ENCODE measurements at regions not wholly inside any gene's neighbourhood (a gene's known extent, or its start where the extent isn't known, plus 50 kb on each side); places are given as distances from the start of the nearest gene placed in this dataset.
"Not testable (repeated sequence)": the region's sequence is repeated elsewhere in the genome, so short reads cannot be mapped to it uniquely, and the experiment has no call there.

DNA sequence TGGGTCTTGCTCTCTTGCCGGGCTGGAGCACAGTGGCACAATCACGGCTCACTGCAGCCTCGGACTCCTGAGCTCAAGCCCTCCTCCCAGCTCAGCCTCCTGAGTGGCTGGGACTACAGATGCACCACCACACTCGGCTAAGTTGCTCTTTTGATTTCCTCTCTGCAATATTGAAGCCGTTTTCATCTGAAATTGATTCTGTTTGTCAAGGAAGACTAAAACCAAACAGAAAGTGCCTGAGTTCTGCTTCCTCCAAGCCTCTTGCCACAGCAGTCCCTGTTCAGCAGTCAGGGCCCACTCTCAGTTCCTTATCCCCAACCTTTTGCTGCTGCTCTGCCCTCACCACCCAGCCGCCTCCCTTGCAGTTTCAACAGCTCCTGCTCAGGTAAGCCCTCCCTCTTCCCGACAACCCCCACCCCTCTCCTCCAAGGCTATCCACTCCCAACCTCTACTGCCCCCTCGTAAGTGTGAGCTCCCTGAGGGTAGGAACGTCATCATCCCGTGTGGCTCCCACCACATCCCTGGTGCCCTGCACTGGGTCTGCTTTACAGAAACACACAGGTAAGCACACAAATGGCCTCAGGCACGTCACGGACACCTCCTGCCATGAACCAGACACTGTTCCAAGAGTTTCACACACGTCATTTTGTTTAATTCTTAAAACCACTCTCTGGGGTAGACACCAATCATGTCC, 70.7 kb upstream of the TAB2 start:
- no peak for DNase-seq

DNA sequence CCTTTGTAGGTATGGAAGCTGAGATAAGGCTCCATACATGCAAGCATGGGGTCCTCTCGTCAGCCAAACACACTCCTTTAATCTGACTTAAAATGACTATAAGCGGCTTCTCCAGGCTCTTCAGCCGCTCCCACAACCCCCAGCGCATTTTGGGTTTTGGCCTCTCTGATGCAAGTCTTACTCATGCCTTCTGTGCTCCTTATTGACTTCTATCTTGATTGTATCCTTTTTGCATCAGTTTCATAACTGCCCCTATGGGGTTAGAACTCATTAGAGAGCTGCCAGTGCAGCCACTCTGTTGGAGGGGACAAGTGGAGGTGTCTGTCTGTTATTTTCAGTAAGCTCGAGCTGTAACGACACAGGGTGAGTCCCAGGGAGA, 70.1 kb upstream of the TAB2 start:
- no peak for DNase-seq

DNA sequence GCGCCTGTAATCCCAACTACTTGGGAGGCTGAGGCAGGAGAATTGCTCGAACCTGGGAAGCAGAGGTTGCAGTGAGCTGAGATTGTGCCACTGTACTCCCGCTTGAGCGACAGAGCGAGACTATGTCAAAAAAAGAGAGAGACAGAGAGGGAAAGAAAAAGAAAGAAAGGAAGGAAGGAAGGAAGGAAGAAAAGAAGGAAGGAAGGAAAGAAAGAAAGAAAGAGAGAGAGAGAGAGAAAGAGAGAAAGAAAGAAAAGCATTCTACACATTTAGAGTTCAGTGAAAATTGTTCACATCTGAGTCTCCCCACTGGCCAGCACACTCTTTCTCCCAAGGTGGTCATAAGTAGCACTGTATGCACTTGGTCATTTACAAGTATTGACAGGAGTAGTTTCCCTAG, 69.2 kb upstream of the TAB2 start:
- DNase-seq, result not testable (repeated sequence)

DNA sequence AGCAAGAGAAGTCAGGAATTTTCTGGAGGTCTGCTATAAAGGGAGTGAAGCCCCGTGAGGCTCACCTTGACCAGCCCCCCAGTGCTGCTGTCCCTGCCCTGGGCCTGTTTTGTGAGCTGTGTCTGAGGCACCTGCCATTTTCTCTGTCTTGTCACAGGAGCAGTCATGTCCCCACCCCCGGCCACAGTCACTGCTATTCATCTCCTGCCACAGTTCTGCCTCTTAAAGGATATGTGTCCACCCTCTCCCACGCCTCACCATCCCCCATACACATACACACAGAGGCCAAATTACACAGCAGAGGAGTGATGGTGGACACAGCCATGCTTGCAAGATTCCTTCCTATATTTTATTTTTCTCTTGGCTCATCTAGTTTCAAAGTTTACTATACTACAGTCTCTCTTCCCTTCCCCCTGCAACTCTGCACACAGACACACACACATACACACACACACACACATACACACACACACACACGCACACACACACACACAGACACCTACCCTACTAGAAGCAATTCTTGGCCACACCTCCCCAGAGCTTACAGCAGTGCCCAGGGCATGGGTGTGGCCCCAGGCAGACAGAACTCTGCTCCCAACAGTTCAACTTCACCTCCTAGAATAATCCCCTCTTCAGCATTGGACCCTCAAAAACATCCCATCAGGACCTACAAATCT, 68.7 kb upstream of the TAB2 start:
- no peak for DNase-seq

DNA sequence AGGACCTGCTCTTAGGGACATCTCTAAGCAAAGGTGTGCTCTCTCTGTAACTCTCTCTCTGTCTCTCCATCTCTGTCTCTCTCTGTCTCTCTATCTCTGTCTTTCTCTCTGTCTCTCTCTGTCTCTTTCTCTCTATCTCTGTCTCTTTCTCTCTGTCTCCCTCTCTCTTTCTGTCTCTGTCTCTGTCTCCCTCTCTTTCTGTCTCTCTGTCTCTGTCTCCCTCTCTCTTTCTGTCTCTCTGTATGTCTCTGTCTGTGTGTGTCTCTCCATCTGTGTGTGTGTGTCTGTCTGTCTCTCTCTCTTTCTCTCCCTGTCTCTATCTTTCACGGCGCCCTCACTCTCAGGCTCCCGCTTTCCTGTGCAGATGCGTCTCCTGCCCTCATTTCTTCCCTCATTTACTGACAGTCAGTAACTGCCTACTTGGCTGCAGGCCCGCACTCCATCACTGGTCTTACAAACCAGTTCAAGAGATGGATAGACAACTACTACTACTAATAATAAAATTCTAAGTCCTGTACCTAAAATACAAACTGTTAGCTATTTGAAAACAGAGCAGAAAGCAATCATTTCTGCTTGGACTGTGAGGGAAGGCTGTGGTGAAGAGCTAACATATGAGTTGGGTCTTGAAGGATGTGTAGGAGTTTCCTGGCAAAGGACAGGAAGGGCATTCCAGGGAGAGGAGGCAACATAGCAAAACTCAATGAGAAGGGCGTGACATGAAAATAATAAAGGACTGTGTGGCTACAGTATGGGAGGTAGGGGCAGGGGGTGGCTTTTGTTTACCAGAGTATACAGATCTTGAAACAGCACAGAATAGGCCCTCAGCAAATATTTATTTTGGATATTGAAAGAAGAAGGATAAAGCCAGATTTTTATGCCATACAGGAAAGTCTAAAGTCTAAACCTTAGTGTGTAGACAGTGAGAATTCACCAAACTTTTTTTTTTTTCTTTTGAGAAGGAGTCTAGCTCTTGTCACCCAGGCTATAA, 67.8 kb upstream of the TAB2 start:
- no peak for DNase-seq

DNA sequence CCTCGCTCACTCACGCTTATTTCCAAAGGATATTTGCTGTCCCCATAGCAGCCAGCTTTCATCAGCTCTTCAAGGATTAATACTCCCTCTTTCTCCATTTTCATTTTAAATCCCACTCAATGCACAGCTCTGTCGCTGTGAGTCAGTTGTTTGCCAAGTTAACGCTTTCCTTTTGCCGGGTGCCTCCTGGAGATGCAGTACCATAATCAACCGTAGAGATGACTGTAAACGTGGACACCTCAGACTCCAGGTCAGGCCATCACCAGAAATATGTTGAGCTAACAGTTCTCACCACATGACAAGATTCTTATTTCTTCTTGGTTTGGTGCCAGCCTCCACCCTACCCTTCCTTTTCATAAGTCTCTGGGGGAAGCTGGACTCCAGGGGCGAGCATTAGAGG, 66.6 kb upstream of the TAB2 start:
- no peak for DNase-seq

DNA sequence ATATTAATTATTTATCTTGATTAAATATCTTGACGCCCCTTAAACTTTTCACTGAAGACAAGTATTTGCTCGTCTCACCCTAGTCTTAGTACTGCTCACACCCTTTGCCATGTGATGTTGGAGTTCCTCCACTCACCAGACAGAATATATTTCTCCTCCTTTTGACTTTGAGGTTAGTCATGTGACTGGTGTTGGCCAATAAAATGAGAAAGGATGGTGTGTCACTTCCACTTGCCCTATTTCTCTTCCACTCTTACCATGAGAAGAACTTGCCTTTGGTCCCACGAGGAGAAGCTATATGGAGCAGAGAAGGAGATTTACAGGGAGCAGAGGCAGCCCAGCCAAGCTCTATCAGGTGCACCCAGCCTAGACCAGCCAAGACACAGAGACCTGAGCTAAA, 64.9 kb upstream of the TAB2 start:
- DNase-seq, result no peak

DNA sequence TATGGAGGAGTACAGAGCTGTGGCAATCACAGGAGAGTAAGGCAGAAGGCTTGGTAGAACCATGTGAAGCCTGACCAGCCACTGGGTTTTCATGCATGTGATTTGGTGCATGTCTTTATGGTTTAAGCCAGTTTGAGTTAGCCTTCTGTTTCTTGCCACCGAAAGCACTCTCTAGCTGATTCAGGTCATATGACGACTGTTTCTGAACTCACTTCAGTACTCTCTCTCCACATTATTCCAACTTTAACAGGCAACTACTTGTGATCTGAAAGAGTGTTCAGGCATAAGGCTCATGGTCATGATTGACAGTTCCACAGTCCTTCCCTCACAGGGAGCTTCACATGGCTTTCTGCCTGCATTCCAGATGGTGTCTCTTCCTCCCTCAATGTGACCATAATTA, 63.3 kb upstream of the TAB2 start:
- DNase-seq, result no peak

DNA sequence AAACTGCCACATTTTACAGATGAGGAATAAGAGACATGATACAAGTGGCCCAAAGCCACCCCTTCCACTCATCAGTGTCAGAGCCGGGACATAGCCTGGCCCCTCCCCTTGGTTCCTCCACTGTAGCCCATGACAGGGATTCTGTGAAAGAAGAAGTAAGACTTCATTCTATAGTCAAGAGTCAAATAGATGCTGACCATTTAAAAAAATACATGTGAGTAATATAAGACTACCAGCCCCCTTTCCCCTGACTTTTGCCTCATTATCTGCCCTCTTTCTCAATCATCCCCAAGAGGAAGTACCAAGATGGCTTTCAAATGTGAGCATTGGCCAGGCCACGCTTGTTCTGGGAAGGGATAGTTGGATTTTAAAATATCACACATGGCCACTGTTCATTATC, 57.8 kb upstream of the TAB2 start:
- no peak for DNase-seq

DNA sequence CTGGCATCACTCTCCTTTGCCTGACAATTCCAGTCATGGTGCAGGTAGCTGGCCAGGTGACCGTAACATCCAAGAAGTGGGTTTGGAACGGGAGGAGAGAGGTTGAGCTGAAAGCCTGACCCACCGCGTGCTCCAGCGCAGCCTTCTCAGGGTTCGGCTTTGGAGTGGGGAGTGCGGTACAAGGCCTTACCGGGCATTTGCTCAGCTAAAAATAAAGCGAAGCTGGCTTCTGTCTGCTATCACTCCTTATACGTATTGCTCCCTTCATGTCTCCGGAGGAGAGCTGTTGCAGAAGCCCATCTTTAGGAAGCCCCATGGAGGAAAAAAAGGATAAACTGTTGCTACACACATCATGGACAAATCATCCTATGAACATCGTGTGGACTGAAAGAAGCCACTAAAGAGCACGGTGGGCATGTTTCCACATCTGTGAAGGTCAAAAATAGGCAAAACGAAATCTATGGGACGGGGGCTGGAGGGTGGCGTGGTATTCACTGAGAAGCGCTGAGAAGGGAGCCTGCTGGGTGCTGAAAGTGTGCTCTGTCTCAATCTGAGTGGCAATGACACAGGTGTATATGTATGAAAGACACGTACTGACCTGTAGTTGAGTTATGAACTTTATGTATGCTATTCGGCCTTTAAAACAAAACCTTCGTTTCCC, 57.2 kb upstream of the TAB2 start:
- DNase-seq, result no peak

DNA sequence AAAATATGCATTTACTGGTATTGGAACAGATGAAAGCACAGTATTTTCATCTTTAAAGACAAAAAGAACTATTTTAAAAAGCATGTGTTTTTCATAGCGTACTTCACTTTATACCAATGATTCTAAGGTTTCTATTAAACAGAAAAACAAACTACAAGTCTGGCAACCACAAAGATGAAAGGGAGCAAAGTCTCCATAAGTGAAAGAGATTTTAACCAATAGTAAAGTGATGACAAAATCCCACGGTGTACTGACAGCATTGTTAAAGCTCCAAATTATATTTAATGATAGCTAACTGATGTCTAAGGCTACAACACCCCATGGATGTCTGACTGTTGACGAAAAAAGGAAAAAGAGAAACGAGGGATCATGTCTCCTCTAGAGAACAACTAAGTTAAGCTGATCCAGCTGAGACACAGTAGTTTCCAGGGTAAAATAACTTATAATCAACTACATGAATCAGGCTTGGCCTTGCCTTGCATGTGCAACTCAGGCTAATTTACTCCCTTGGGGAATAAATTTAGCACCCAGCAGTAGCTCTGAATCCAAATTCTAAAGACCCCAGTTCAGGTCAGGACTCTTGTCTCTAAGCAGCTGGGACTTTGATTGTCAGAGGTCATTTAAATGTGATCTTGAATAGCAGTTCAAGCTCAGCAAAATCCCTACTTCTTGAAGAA, 56.0 kb upstream of the TAB2 start:
- DNase-seq, result no peak

DNA sequence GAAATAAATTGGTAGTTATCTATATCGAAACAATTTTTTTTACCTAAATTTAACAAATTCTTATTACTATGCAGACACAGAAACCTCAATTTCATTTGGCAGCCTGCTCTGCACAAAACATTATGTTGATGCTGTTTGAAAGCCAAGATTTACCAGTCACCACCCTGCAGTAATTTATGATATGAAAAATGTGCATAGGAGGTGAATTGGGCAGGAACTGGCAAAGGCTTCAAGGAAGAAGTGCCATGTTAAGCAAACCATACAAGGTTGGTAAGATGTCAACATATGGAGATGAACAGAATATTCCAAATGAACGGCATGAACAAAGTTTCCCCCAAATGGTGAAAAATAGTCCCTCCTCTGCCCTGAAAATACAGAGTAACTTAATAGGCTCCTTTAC, 54.2 kb upstream of the TAB2 start:
- no peak for DNase-seq

DNA sequence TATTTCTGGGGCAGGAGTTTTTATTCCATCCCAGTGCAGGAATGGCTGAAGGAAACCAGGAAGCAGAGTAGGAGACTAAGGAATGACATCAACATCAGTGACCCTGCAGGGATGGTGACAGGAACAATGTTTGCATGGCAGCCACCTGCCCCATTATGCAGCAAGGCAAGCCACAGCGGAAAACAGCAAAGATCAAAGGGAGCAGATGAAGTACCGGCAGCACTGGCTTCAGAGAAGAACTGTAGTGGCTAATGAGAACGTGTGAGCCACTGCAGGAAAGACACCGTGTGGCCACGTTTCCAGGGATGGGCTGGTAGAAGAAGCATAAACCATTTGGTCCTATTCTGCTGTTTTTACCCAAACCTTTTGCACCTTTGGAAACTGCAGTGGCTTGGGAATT, 52.9 kb upstream of the TAB2 start:
- peak; percentile 82 for DNase-seq

DNA sequence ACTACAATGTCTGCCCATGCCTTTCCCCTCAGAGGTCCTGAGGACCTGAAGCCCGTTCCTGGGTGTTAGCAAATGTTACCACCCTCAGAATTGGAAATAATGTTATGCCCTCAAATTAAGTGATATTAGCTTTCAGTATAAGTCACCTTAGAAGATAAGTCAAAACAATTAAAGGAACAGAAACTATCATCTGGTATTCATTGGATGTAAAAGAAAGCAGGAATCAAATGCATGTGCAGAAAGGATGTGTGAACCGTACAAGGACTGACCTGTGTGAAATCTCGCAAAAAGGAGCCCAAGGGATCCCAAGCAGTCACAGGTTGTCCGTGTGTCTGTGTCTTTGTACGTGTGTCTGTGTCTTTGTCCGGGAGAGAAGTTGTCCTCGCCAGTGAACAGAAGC, 51.6 kb upstream of the TAB2 start:
- no peak for DNase-seq

DNA sequence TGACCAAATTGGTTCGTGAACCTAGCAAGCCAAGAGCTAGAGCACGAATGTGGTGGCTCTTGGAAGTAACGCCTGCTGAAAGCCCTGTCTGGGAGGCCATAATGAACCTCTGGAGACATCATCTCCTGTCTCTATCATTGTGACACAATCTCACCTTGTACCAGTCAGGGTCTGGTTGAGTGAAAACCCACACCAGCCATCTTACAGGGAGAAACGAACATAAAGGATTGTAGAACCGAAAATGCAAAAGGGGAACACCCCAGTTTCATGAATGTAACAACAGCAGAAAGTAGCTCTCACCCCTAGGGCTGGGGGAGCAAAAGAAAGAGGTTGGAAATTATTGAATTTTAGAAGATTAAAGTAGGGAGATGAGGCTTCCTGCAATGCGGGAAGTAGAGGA, 50.9 kb upstream of the TAB2 start:
- no peak for DNase-seq

DNA sequence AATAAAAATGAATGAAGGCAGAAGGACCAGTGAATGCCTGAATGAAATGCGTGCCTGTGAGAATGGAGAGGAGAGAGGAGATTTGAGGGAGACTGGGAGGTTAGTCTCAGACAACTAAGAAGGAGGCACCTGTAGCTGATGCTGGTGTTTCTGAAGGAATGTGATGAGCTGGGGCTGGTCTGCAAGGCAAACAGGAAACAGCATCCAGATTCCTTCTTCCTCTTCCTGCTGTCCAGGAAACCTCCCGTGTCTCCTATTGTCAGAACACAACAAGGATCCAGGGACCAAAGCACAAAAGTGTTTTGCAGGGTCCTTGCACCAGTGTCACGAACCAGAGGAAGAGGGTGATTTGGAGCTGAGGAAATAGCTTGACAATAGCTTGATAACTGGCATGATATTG, 50.4 kb upstream of the TAB2 start:
- no peak for DNase-seq

DNA sequence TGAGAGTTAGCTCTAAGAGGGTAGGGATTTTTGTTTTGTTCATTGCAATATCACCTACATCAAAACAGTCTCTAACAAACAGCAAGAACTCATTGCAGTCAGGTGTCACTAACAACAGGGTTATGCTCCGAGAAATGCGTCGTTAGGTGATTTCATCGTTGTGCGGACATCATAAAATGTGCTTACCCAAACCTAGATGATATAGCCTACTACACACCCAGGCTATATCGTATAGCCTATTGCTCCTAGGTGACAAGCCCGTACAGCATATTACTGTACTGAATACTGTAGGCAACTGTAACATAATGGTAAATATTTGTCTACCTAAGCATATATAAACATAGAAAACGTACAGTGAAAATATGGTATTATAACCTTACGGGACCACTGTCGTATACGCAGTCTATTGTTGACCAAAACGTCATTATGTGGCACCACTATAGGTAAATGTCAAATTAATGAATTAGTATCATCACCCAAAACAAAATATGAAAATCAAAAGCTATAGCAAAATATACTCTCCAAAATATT, 49.9 kb upstream of the TAB2 start:
- no peak for DNase-seq
